B cell (primary cell): ENCODE measurements at regions not wholly inside any gene's neighbourhood (a gene's known extent, or its start where the extent isn't known, plus 50 kb on each side); places are given as distances from the start of the nearest gene placed in this dataset.

Source experiments
- ATAC-seq: fragments of 200-7000 bp; cut with Tn5 transposase; one replicate; pipeline ENCODE4 v1.10.0; 2021; ENCODE audit warnings: low read depth, mild to moderate bottlenecking, moderate number of reproducible peaks, moderate library complexity
- CTCF ChIA-PET: fragments of 350-600 bp; sonication (Branson Sonifier 250); formaldehyde crosslinking; loops from one replicate; lab custom pipeline; 2021; ENCODE audit warnings: antibody characterized with exemption, inconsistent platforms; lab: Charles Lee
- POLR2A ChIA-PET: fragments of 350-600 bp; sonication (Branson Sonifier 250); formaldehyde crosslinking; loops from one replicate; lab custom pipeline; 2021; ENCODE audit warnings: antibody characterized with exemption; lab: Charles Lee
- DNase-seq: peaks from one replicate; pipeline ENCODE4 v3.0.0; 2013
- H2AFZ ChIP-seq: 2 replicates; pipeline ENCODE4 v1.6.1; 2012; ENCODE audit warnings: mild to moderate bottlenecking, low read depth, low read length; ENCODE audit not compliant: insufficient read depth, poor library complexity, severe bottlenecking
- H3K27ac ChIP-seq, 2 donors: 1 replicate in 1 of 2; 2 replicates in 1 of 2; pipeline ENCODE4 v1.5.1; 2012 to 2013; ENCODE audit warnings: low read length in 2 of 2, mild to moderate bottlenecking in 2 of 2, moderate library complexity in 1 of 2
- H3K27me3 ChIP-seq, 4 experiments: fragments of 200-600 bp in 1 of 4; sonication (generic) in 1 of 4; replicated peaks in 1 of 4; 1 replicate in 2 of 4; 2 replicates in 2 of 4; pipeline versions ENCODE4 v1.6.1 to v1.7.0; 2013 to 2016; ENCODE audit warnings: low read length in 3 of 4, mild to moderate bottlenecking in 2 of 4, mixed read lengths in 1 of 4, moderate library complexity in 1 of 4; ENCODE audit not compliant: insufficient read depth in 4 of 4, control insufficient read depth in 3 of 4; ENCODE audit errors: control extremely low read depth in 1 of 4
- H3K36me3 ChIP-seq, 2 experiments: replicated peaks in 1 of 2; 1 replicate in 1 of 2; 2 replicates in 1 of 2; pipeline versions ENCODE4 v1.6.1 to v1.7.1; 2013; ENCODE audit warnings: low read length in 1 of 2; ENCODE audit not compliant: insufficient read depth in 2 of 2, control insufficient read depth in 1 of 2; ENCODE audit errors: control extremely low read depth in 1 of 2, extremely low read depth in 1 of 2
- H3K4me1 ChIP-seq, 2 donors: fragments of 200-600 bp in 1 of 2; sonication (generic) in 1 of 2; 1 replicate in 1 of 2; 2 replicates in 1 of 2; pipeline versions ENCODE4 v1.5.1 to v1.6.1; 2013 to 2017; ENCODE audit warnings: low read length in 2 of 2; ENCODE audit not compliant: control insufficient read depth in 2 of 2, insufficient read depth in 2 of 2
- H3K4me2 ChIP-seq: replicated peaks from 2 replicates; pipeline ENCODE3; 2012; ENCODE audit warnings: mild to moderate bottlenecking, low read depth, low read length; ENCODE audit not compliant: poor library complexity, severe bottlenecking
- H3K4me3 ChIP-seq, 5 experiments: fragments of 200-600 bp in 1 of 5; sonication (generic) in 1 of 5; 1 replicate in 3 of 5; 2 replicates in 2 of 5; pipeline versions ENCODE4 v1.5.1 to v1.7.0; 2011 to 2016; ENCODE audit warnings: low read length in 4 of 5, mild to moderate bottlenecking in 4 of 5, low read depth in 2 of 5, control low read depth in 1 of 5, moderate library complexity in 1 of 5; ENCODE audit not compliant: insufficient read depth in 1 of 5; ENCODE audit errors: control extremely low read depth in 1 of 5, extremely low read depth in 1 of 5
- H3K79me2 ChIP-seq: fragments of 200-600 bp; sonication (generic); one replicate; pipeline ENCODE4 v1.6.0; 2016; ENCODE audit warnings: low read length; ENCODE audit not compliant: control insufficient read depth, insufficient read depth
- H3K9ac ChIP-seq: fragments of 200-600 bp; sonication (generic); 2 replicates; pipeline ENCODE4 v1.6.1; 2017; ENCODE audit warnings: mild to moderate bottlenecking, low read length, moderate library complexity
- H3K9me3 ChIP-seq, 3 donors: one replicate each; pipeline versions ENCODE4 v1.6.1 to v1.7.1; 2013; ENCODE audit warnings: low read length in 2 of 3; ENCODE audit not compliant: control insufficient read depth in 2 of 3, insufficient read depth in 1 of 3; ENCODE audit errors: control extremely low read depth in 1 of 3
- H4K20me1 ChIP-seq: 2 replicates; pipeline ENCODE4 v1.6.0; 2012; ENCODE audit warnings: mild to moderate bottlenecking, low read length; ENCODE audit not compliant: insufficient read depth, control insufficient read depth, poor library complexity, severe bottlenecking
- H3K27ac Mint-ChIP-seq: one replicate; pipeline ENCODE4 v1.8.0; 2021; ENCODE audit warnings: mixed read lengths
- H3K27me3 Mint-ChIP-seq: one replicate; pipeline ENCODE4 v1.8.0; 2021; ENCODE audit warnings: mixed read lengths
- H3K4me1 Mint-ChIP-seq: one replicate; pipeline ENCODE4 v1.8.0; 2021; ENCODE audit warnings: mixed read lengths
- H3K4me3 Mint-ChIP-seq: one replicate; pipeline ENCODE4 v1.8.0; 2021; ENCODE audit warnings: mixed read lengths
- H3K9me3 Mint-ChIP-seq: one replicate; pipeline ENCODE4 v1.8.0; 2022; ENCODE audit warnings: mixed read lengths; ENCODE audit not compliant: insufficient read depth
- EZH2 ChIP-seq: IDR thresholded peaks from 2 replicates; pipeline ENCODE4 v1.6.1; 2012; ENCODE audit warnings: borderline replicate concordance, low read depth, mild to moderate bottlenecking, moderate library complexity, low read length; ENCODE audit not compliant: insufficient read depth, poor library complexity, severe bottlenecking
- WGBS: methylation state at CpG from one replicate; pipeline ENCODE4 v1.1.5; 2013; ENCODE audit warnings: missing lambda C conversion rate; ENCODE audit not compliant: insufficient coverage; 5-methylcytosine and 5-hydroxymethylcytosine counted together
- intact Hi-C: fragments of 100-400 bp; cut with micrococcal nuclease; formaldehyde crosslinking; loops from one replicate; pipeline ENCODE4 v1.10.0; 2022
- TF ChIP-seq, protein P1 (sequence below): fragments of 200-600 bp; IDR thresholded peaks from one replicate; pipeline ENCODE4 v1.8.0; 2022; ENCODE audit warnings: antibody characterized with exemption, mild to moderate bottlenecking

DNA sequence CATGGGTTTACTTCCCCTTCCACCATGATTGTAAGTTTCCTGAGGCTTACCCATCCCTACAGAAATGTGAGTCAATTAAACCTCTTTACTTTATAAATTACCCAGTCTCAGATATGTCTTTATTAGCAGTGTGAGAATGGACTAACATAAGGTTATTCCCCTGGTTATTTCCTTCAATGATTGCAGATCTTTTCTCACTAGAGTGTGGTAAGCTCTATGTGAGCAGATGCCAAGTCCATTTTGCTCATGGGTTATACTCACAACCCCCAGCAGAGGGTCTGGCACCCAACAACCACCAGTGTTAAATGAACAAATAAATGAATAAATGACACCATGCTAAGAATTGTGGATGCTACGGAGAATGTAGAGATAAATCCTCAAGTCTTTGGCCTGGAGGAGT, 472.8 kb downstream of the LIG4 start:
- DNase-seq (no peak), ATAC-seq (no peak)
- Mint-ChIP-seq H3K27ac (no peak overlapping the region), H3K9me3 (peaks cover 8% of the 10 kb centered on the region), H3K4me1 (no peaks in the 10 kb centered on the region), H3K27me3 (no peaks in the 10 kb centered on the region), H3K4me3 (no peak overlapping the region)
- no peaks in the 10 kb centered on the region for H3K36me3 ChIP-seq
- H3K79me2 ChIP-seq = no peaks in the 10 kb centered on the region
- peaks cover 0 to 2% (median 0%) of the 10 kb centered on the region in 3 donors for H3K9me3 ChIP-seq
- no peaks in the 10 kb centered on the region for H3K4me1 ChIP-seq
- intact Hi-C loops = no loop called here
- ChIA-PET POLR2A (no interaction called here), CTCF (no interaction called here)
- H3K4me3 ChIP-seq = no peak overlapping the region
- no peak overlapping the region for H3K27ac ChIP-seq
- no peaks in the 10 kb centered on the region for H3K27me3 ChIP-seq
- H4K20me1 ChIP-seq = no peaks in the 10 kb centered on the region
- TF ChIP-seq, protein P1, sequence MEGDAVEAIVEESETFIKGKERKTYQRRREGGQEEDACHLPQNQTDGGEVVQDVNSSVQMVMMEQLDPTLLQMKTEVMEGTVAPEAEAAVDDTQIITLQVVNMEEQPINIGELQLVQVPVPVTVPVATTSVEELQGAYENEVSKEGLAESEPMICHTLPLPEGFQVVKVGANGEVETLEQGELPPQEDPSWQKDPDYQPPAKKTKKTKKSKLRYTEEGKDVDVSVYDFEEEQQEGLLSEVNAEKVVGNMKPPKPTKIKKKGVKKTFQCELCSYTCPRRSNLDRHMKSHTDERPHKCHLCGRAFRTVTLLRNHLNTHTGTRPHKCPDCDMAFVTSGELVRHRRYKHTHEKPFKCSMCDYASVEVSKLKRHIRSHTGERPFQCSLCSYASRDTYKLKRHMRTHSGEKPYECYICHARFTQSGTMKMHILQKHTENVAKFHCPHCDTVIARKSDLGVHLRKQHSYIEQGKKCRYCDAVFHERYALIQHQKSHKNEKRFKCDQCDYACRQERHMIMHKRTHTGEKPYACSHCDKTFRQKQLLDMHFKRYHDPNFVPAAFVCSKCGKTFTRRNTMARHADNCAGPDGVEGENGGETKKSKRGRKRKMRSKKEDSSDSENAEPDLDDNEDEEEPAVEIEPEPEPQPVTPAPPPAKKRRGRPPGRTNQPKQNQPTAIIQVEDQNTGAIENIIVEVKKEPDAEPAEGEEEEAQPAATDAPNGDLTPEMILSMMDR = no peak
- no peak for TF ChIP-seq EZH2
- H2AFZ ChIP-seq = no peak overlapping the region
- no peak overlapping the region for H3K9ac ChIP-seq
- H3K4me2 ChIP-seq = no peak overlapping the region
- no CpG with 5 or more reads among the region's 1 CpG for WGBS

DNA sequence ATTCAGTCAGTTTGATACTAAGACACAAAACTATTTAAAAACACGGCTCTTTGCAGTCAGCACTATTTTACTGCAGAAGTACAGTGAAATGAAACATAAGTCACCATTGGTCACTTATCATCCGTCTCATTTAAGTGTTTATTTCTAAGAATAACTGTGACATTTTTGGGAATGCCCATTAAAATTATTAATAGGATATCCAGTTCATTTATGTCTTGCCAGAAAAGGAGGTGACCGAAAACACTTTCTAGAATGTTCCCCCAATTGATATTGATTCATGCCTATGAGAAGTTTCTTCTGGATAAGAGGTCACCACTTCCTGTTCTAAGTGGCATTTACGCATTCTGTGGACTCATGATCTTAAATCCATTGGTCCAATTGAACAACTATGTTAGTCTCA, 477.3 kb downstream of the LIG4 start:
- H3K27ac ChIP-seq = no peak overlapping the region
- H3K4me2 ChIP-seq = no peak overlapping the region
- 86% methylated on average over 1 of the region's 4 CpGs for WGBS
- H4K20me1 ChIP-seq = no peaks in the 10 kb centered on the region
- POLR2A ChIA-PET = no interaction called here
- H3K79me2 ChIP-seq = no peaks in the 10 kb centered on the region
- H3K4me3 ChIP-seq = no peak overlapping the region
- no peaks in the 10 kb centered on the region for H3K4me1 Mint-ChIP-seq
- no peaks in the 10 kb centered on the region for H3K27me3 Mint-ChIP-seq
- TF ChIP-seq, protein P1 = no peak
- no peak for TF ChIP-seq EZH2
- H3K4me3 Mint-ChIP-seq = no peak overlapping the region
- peaks cover 0 to 2% (median 0%) of the 10 kb centered on the region in 3 donors for H3K9me3 ChIP-seq
- H2AFZ ChIP-seq = no peak overlapping the region
- no peak overlapping the region for H3K9ac ChIP-seq
- CTCF ChIA-PET = no interaction called here
- no peaks in the 10 kb centered on the region for H3K36me3 ChIP-seq
- ATAC-seq = no peak
- no peaks in the 10 kb centered on the region for H3K4me1 ChIP-seq
- H3K9me3 Mint-ChIP-seq = peaks cover 8% of the 10 kb centered on the region
- no peak overlapping the region for H3K27ac Mint-ChIP-seq
- no peaks in the 10 kb centered on the region for H3K27me3 ChIP-seq
- intact Hi-C loops = no loop called here
- no peak for DNase-seq
